HEK293 (cell line): ENCODE measurements at regions not wholly inside any gene's neighbourhood (a gene's known extent, or its start where the extent isn't known, plus 50 kb on each side); places are given as distances from the start of the nearest gene placed in this dataset.

Source experiments
- CTCF ChIA-PET: fragments of 350-600 bp; formaldehyde crosslinking; extraction: SDS; loops from one replicate; lab custom pipeline; 2021; ENCODE audit warnings: antibody characterized with exemption; lab: Yijun Ruan, JAX
- POLR2A ChIA-PET: fragments of 300-600 bp; formaldehyde crosslinking; extraction: SDS; loops from one replicate; lab custom pipeline; 2020; ENCODE audit warnings: antibody characterized with exemption, inconsistent platforms; lab: Yijun Ruan, JAX
- H3K27ac ChIP-seq: fragments of 200-500 bp; sonication (Bioruptor generic); 2 replicates; pipeline ENCODE4 v1.5.1; 2014; ENCODE audit warnings: low read depth, low read length, control low read depth, inconsistent platforms; ENCODE audit errors: extremely low read depth
- H3K36me3 ChIP-seq, 2 experiments: fragments of 200-500 bp in 1 of 2; sonication (Bioruptor generic) in 1 of 2; 1 replicate in 1 of 2; 2 replicates in 1 of 2; pipeline ENCODE4 v1.5.1; 2014 to 2017; ENCODE audit warnings: inconsistent platforms in 2 of 2, low read length in 2 of 2; ENCODE audit not compliant: control insufficient read depth in 2 of 2, insufficient read depth in 1 of 2
- H3K4me1 ChIP-seq: fragments of 200-500 bp; sonication (Bioruptor generic); 2 replicates; pipeline ENCODE4 v1.5.1; 2014; ENCODE audit warnings: mild to moderate bottlenecking, low read length, inconsistent platforms; ENCODE audit not compliant: control insufficient read depth, insufficient read depth
- H3K4me3 ChIP-seq: 2 replicates; pipeline ENCODE4 v1.5.1; 2011; ENCODE audit warnings: low read depth, mild to moderate bottlenecking, control low read depth, low read length, moderate library complexity
- H3K9me3 ChIP-seq: fragments of 200-500 bp; sonication (Bioruptor generic); 2 replicates; pipeline ENCODE4 v1.5.1; 2014; ENCODE audit warnings: low read depth, low read length, inconsistent platforms; ENCODE audit not compliant: control insufficient read depth, insufficient read depth
- ATF2 ChIP-seq: fragments of 450-650 bp; formaldehyde crosslinking; IDR thresholded peaks from 2 replicates; pipeline ENCODE4 v1.5.1; 2016; ENCODE audit warnings: missing biosample characterization, missing genetic modification characterization, low read depth
- MYNN ChIP-seq: fragments of 450-650 bp; formaldehyde crosslinking; IDR thresholded peaks from 2 replicates; pipeline ENCODE4 v1.5.1; 2016; ENCODE audit warnings: missing biosample characterization, missing genetic modification characterization, borderline replicate concordance
- PRDM1 ChIP-seq: fragments of 450-650 bp; formaldehyde crosslinking; IDR thresholded peaks from 2 replicates; pipeline ENCODE4; 2016; ENCODE audit warnings: missing biosample characterization, missing genetic modification characterization
- SALL2 ChIP-seq: fragments of 450-650 bp; formaldehyde crosslinking; IDR thresholded peaks from 2 replicates; pipeline ENCODE4 v1.5.0; 2017; ENCODE audit warnings: missing biosample characterization, mild to moderate bottlenecking, missing genetic modification characterization, borderline replicate concordance
- TRIM28 ChIP-seq: IDR thresholded peaks from 2 replicates; pipeline ENCODE4 v1.6.1; 2011; ENCODE audit warnings: low read length, control low read depth, borderline replicate concordance
- YY2 ChIP-seq: fragments of 450-650 bp; formaldehyde crosslinking; IDR thresholded peaks from 2 replicates; pipeline ENCODE4 v1.5.1; 2016; ENCODE audit warnings: missing biosample characterization, missing genetic modification characterization
- ZNF140 ChIP-seq: fragments of 450-650 bp; formaldehyde crosslinking; IDR thresholded peaks from 2 replicates; pipeline ENCODE4 v1.5.1; 2016; ENCODE audit warnings: missing biosample characterization, missing genetic modification characterization
- ZNF175 ChIP-seq: fragments of 450-650 bp; formaldehyde crosslinking; IDR thresholded peaks from 2 replicates; pipeline ENCODE4 v1.5.1; 2016; ENCODE audit warnings: missing biosample characterization, missing genetic modification characterization
- ZNF248 ChIP-seq: fragments of 450-650 bp; formaldehyde crosslinking; IDR thresholded peaks from 2 replicates; pipeline ENCODE4 v1.5.1; 2017; ENCODE audit warnings: missing biosample characterization, missing genetic modification characterization
- ZNF324 ChIP-seq: fragments of 450-650 bp; formaldehyde crosslinking; IDR thresholded peaks from 2 replicates; pipeline ENCODE4 v1.5.1; 2016; ENCODE audit warnings: missing biosample characterization, missing genetic modification characterization
- ZNF341 ChIP-seq: fragments of 450-650 bp; formaldehyde crosslinking; IDR thresholded peaks from 2 replicates; pipeline ENCODE4; 2016; ENCODE audit warnings: low read depth, missing biosample characterization, missing genetic modification characterization
- ZNF391 ChIP-seq: fragments of 450-650 bp; formaldehyde crosslinking; IDR thresholded peaks from 2 replicates; pipeline ENCODE4 v1.5.1; 2016; ENCODE audit warnings: low read depth, missing biosample characterization, missing genetic modification characterization, borderline replicate concordance
- ZNF416 ChIP-seq: fragments of 450-650 bp; formaldehyde crosslinking; IDR thresholded peaks from 2 replicates; pipeline ENCODE4 v1.5.1; 2016; ENCODE audit warnings: missing biosample characterization, missing genetic modification characterization
- ZNF529 ChIP-seq: fragments of 450-650 bp; formaldehyde crosslinking; IDR thresholded peaks from 2 replicates; pipeline ENCODE4 v1.5.1; 2017; ENCODE audit warnings: missing genetic modification characterization, missing biosample characterization; ENCODE audit not compliant: insufficient replicate concordance
- ZNF548 ChIP-seq: fragments of 450-650 bp; formaldehyde crosslinking; IDR thresholded peaks from 2 replicates; pipeline ENCODE4 v1.5.1; 2016; ENCODE audit warnings: missing biosample characterization, missing genetic modification characterization
- ZNF629 ChIP-seq: fragments of 450-650 bp; formaldehyde crosslinking; IDR thresholded peaks from 2 replicates; pipeline ENCODE4 v1.5.1; 2017; ENCODE audit warnings: missing biosample characterization, missing genetic modification characterization
- ZNF747 ChIP-seq: fragments of 450-650 bp; formaldehyde crosslinking; IDR thresholded peaks from 2 replicates; pipeline ENCODE4 v1.5.1; 2016; ENCODE audit warnings: missing biosample characterization, missing genetic modification characterization
- ZNF830 ChIP-seq: fragments of 450-650 bp; IDR thresholded peaks from 2 replicates; pipeline ENCODE4 v1.5.0; 2018; ENCODE audit warnings: missing biosample characterization, missing genetic modification characterization, low read depth, mild to moderate bottlenecking, moderate library complexity
- TF ChIP-seq, protein P1 (sequence below): fragments of 450-650 bp; formaldehyde crosslinking; IDR thresholded peaks from 2 replicates; pipeline ENCODE4 v1.5.1; 2017; ENCODE audit warnings: missing biosample characterization, missing genetic modification characterization
- TF ChIP-seq, protein P2 (sequence below): fragments of 450-650 bp; formaldehyde crosslinking; IDR thresholded peaks from 2 replicates; pipeline ENCODE4 v1.5.1; 2016; ENCODE audit warnings: missing biosample characterization, missing genetic modification characterization
- TF ChIP-seq, protein P3 (sequence below): fragments of 450-650 bp; formaldehyde crosslinking; IDR thresholded peaks from 2 replicates; pipeline ENCODE4 v1.5.1; 2016; ENCODE audit warnings: missing biosample characterization, missing genetic modification characterization
- TF ChIP-seq, protein P4 (sequence below): fragments of 450-650 bp; formaldehyde crosslinking; IDR thresholded peaks from 2 replicates; pipeline ENCODE4 v1.5.1; 2016; ENCODE audit warnings: missing biosample characterization, missing genetic modification characterization
- TF ChIP-seq, protein P5 (sequence below): fragments of 450-650 bp; formaldehyde crosslinking; IDR thresholded peaks from 2 replicates; pipeline ENCODE4 v1.5.1; 2016; ENCODE audit warnings: missing biosample characterization, missing genetic modification characterization

- TF ChIP-seq ZNF548 (tag by site-specific recombination) (no peak), ZNF629 (tag by site-specific recombination) (no peak), ZNF830 (tag by site-specific recombination) (no peak)
- TF ChIP-seq, protein P1, sequence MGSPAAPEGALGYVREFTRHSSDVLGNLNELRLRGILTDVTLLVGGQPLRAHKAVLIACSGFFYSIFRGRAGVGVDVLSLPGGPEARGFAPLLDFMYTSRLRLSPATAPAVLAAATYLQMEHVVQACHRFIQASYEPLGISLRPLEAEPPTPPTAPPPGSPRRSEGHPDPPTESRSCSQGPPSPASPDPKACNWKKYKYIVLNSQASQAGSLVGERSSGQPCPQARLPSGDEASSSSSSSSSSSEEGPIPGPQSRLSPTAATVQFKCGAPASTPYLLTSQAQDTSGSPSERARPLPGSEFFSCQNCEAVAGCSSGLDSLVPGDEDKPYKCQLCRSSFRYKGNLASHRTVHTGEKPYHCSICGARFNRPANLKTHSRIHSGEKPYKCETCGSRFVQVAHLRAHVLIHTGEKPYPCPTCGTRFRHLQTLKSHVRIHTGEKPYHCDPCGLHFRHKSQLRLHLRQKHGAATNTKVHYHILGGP = no peak
- TF ChIP-seq, protein P2, sequence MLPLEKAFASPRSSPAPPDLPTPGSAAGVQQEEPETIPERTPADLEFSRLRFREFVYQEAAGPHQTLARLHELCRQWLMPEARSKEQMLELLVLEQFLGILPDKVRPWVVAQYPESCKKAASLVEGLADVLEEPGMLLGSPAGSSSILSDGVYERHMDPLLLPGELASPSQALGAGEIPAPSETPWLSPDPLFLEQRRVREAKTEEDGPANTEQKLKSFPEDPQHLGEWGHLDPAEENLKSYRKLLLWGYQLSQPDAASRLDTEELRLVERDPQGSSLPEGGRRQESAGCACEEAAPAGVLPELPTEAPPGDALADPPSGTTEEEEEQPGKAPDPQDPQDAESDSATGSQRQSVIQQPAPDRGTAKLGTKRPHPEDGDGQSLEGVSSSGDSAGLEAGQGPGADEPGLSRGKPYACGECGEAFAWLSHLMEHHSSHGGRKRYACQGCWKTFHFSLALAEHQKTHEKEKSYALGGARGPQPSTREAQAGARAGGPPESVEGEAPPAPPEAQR (tag by site-specific recombination) = no peak
These were observed 261.4 kb downstream of the SNX13 start (continued) for GRCh38 chr7:17678896-17679295.

GRCh38 chr7:17679458-17679857, 260.8 kb downstream of the SNX13 start:
- no peak for TF ChIP-seq ZNF747
- no peak for TF ChIP-seq PRDM1 (tag by site-specific recombination)
- no peak for TF ChIP-seq ATF2 (tag by site-specific recombination)
- no peak for TF ChIP-seq ZNF341
- TF ChIP-seq ZNF391 (tag by site-specific recombination) = no peak
- TF ChIP-seq SALL2 (tag by site-specific recombination) = no peak
- TF ChIP-seq, protein P3, sequence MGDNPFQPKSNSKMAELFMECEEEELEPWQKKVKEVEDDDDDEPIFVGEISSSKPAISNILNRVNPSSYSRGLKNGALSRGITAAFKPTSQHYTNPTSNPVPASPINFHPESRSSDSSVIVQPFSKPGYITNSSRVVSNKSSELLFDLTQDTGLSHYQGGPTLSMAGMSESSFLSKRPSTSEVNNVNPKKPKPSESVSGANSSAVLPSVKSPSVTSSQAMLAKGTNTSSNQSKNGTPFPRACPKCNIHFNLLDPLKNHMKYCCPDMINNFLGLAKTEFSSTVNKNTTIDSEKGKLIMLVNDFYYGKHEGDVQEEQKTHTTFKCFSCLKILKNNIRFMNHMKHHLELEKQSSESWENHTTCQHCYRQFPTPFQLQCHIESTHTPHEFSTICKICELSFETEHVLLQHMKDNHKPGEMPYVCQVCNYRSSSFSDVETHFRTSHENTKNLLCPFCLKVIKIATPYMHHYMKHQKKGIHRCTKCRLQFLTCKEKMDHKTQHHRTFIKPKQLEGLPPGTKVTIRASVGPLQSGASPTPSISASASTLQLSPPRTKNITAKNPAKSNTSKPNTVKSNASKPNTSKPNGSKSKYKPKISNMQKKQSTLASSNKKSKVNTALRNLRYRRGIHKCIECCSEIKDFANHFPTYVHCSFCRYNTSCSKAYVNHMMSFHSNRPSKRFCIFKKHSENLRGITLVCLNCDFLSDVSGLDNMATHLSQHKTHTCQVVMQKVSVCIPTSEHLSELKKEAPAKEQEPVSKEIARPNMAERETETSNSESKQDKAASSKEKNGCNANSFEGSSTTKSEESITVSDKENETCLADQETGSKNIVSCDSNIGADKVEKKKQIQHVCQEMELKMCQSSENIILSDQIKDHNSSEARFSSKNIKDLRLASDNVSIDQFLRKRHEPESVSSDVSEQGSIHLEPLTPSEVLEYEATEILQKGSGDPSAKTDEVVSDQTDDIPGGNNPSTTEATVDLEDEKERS (tag by site-specific recombination) = no peak
- TF ChIP-seq ZNF529 (tag by site-specific recombination) = no peak
- TF ChIP-seq ZNF324 (tag by site-specific recombination) = no peak
- TF ChIP-seq, protein P4, sequence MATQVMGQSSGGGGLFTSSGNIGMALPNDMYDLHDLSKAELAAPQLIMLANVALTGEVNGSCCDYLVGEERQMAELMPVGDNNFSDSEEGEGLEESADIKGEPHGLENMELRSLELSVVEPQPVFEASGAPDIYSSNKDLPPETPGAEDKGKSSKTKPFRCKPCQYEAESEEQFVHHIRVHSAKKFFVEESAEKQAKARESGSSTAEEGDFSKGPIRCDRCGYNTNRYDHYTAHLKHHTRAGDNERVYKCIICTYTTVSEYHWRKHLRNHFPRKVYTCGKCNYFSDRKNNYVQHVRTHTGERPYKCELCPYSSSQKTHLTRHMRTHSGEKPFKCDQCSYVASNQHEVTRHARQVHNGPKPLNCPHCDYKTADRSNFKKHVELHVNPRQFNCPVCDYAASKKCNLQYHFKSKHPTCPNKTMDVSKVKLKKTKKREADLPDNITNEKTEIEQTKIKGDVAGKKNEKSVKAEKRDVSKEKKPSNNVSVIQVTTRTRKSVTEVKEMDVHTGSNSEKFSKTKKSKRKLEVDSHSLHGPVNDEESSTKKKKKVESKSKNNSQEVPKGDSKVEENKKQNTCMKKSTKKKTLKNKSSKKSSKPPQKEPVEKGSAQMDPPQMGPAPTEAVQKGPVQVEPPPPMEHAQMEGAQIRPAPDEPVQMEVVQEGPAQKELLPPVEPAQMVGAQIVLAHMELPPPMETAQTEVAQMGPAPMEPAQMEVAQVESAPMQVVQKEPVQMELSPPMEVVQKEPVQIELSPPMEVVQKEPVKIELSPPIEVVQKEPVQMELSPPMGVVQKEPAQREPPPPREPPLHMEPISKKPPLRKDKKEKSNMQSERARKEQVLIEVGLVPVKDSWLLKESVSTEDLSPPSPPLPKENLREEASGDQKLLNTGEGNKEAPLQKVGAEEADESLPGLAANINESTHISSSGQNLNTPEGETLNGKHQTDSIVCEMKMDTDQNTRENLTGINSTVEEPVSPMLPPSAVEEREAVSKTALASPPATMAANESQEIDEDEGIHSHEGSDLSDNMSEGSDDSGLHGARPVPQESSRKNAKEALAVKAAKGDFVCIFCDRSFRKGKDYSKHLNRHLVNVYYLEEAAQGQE (tag by site-specific recombination) = no peak
- TF ChIP-seq ZNF140 (tag by site-specific recombination) = no peak
- TF ChIP-seq ZNF175 (tag by site-specific recombination) = no peak
- TF ChIP-seq TRIM28 = no peak
- no peak for TF ChIP-seq ZNF248
- no peak for TF ChIP-seq ZNF416 (tag by site-specific recombination)
- TF ChIP-seq MYNN = no peak
- TF ChIP-seq, protein P5, sequence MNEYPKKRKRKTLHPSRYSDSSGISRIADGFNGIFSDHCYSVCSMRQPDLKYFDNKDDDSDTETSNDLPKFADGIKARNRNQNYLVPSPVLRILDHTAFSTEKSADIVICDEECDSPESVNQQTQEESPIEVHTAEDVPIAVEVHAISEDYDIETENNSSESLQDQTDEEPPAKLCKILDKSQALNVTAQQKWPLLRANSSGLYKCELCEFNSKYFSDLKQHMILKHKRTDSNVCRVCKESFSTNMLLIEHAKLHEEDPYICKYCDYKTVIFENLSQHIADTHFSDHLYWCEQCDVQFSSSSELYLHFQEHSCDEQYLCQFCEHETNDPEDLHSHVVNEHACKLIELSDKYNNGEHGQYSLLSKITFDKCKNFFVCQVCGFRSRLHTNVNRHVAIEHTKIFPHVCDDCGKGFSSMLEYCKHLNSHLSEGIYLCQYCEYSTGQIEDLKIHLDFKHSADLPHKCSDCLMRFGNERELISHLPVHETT (tag by site-specific recombination) = no peak
- no peak for TF ChIP-seq YY2
- TF ChIP-seq, all 188 proteins: peak for 0
- H3K36me3 ChIP-seq = no peaks in the 10 kb centered on the region
- ChIA-PET POLR2A (no interaction called here), CTCF (interaction anchor here (0.6 to 3.7 kb wide), 6 partner anchors 8 to 697 kb away, joined by 3 to 12 read pairs (median 4); no protein-coding TSS in a partner anchor)
- H3K4me1 ChIP-seq = no peaks in the 10 kb centered on the region
- H3K9me3 ChIP-seq = no peaks in the 10 kb centered on the region
- H3K4me3 ChIP-seq = no peak overlapping the region
- H3K27ac ChIP-seq = no peak overlapping the region
